HG02642 (cell line): ENCODE measurements at regions not wholly inside any gene's neighbourhood (a gene's known extent, or its start where the extent isn't known, plus 50 kb on each side); places are given as distances from the start of the nearest gene placed in this dataset.
"Not testable (repeated sequence)": the region's sequence is repeated elsewhere in the genome, so short reads cannot be mapped to it uniquely, and the experiment has no call there.

ENCODE experiments used
- ATAC-seq: cut with Tn5 transposase; IDR thresholded peaks from one replicate; pipeline ENCODE4 v1.9.1; 2021; ENCODE audit warnings: mild to moderate bottlenecking; ENCODE audit not compliant: unreplicated experiment, poor library complexity

DNA sequence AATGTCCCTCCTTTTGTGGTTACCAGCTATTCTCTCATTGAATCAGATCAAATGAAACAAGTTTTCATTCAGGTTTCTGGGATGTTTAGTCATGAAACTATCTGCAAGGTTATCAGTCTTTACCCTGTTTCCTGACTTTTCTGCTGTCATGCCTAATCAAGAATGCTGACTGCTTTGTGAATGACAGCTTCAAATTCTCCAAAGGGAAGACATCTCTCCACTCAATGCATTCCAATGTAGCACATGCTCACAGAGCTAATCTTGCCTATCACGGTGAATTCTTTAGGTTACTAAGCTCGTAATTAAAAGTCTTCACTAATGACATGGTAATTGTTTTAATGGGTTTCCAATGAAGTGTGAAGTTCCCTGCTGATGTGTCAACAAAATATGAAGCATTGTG, 1068.5 kb downstream of the PCDH7 start:
- ATAC-seq: no peak

DNA sequence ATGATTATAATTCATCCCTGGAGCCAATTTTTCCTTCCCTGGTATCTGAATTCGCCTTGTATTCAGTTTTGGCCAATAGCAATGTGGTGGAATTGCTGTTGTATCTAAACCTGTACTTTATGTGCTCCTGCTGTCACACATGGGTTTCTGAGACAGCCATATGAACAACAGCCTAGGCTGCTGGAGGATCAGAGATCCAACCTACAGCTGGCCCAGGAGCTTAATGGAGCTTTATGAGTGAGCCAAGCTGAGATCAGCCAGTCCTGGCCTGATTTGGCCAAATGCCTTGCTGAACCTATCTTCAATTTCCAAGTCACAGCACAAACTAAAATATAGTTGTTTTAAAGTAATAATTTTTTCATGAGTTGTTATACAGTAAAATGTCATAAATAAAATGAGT, 1071.5 kb downstream of the PCDH7 start:
- no peak for ATAC-seq

DNA sequence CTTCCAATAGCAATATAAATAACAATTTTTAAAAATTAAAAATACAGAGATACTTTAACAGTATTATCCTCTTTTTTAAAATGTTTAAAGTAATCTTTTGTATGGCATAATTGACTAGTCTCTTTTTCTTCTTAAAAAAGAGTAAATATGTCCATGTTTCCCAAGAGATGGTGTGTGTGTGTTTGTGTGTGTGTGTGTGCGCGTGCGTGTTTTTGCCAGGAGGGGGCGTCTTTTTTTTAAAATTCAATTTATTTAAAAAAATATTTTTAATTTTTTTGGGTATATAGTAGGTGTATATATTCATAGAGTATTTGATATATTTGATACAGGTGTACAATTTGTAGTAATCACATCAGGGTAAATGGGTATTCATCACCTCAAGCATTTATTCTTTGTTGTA, 1073.7 kb downstream of the PCDH7 start:
- no peak for ATAC-seq

DNA sequence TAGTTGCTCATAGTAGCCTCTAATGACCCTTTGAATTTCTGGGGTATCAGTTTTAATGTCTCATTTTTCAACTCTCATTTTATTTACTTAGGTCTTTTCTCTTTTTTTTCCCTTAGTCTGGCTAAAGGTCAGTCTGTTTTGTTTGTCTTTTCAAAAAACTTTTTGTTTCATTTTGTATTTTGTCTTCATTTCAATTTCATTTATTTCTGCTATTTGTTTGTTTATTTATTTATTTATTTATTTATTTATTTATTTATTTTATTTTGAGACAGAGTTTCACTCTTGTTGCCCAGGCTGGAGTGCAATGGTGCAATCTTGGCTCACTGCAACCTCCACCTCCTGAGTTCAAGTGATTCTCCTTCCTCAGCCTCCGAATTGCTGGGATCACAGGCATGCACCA, 1076.9 kb downstream of the PCDH7 start:
- not testable (repeated sequence) for ATAC-seq

DNA sequence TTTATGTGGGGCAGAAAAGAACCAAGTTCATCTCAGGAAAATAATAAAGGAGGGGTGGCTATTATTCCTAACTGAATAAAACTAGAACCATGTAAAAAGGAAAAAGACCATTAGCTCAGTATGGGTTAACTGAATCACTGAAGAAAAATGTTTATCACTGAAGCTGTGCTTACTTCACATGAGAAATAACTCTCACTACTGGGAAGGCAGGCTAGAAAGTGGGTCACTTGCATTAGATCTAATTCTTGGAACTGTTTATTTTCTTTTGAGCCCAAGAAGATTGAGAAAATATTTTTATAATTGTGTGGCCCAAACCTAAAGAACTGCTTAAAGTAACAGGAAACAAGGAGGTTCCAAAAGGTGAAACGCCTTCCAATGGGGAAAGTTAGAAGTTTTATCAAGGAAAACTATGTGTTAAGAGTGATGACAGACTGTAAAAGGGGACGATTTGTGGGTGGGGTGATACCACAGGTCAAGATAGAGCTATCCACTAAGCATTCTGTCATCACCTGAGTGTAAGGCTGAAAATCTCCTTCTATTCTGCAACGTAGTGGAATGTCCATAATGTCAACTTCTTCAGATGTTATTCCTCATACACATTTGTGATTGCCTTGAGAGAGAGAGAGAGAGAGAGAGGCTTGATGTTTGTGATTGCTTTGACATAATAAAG, 1083.5 kb downstream of the PCDH7 start:
- ATAC-seq: no peak

DNA sequence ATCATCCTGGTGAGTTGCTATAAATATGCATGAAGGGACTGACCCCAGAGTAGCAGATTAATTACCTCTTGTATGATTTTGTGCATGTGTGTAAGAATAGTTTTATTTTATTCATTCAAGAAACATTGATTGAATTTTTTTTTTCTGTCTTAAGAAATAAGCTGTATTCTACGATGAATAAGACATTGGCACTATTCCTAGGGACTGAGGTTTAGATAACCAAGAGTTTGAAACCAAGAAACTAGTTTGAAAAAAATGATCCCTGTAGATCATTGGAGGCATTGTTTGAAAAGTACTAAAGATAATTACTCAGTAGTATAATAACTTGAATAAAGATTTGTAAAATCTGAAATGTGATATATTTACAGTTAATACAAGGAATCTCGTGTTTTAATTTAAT, 1086.9 kb downstream of the PCDH7 start:
- ATAC-seq: no peak

DNA sequence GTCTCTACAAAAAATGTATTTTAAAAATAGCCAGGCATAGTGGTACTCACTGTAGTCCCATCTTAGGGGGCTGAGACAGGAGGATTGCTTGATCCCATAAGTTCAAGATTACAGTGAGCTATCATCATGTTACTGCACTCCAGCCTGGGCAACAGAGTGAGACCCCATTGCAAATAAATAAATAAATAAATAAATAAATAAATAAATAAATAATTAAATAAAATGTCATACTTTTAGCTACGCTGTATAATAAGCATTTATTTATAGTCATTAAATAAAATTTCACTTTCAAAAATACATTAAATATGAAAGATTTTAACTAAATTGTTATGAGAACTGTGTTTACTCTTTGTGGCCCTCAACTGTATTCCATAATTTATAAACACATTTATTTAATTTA, 1124.2 kb downstream of the PCDH7 start:
- ATAC-seq: no peak

DNA sequence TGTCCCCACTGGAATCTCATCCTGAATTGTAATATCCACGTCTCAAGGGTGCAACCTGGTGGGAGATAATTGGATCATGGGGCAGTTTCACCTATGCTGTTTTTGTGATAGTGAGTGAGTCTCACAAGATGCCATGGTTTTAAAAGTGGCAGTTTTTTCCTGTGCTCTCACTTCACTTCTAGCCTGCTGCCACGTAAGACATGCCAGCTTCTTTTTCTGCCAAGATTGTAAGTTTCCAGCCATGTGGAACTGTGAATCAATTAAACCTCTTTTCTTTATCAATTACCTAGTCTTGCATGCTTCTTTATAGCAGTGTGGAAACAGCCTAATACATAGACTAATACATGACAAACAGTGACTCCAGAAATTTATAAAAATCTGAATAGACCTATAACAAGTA, 1131.8 kb downstream of the PCDH7 start:
- ATAC-seq: no peak

DNA sequence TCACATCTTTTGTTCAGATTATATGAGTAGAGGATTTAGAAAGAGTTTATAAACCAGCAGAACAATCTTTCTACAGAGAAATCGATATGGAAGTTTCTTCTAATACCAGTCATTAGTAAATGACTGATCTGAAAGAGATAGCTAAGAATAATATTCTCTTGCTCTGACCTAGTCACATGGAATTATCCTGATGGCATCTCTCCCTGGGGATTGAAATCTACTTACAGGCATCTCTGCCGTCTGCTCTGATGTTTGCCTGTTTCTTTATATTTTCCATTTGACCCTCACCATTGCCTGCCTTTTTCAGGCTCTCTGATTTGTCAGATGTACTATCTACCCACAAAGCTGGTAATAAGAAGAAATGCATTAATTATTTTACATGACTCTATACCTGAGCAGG, 1157.3 kb downstream of the PCDH7 start:
- ATAC-seq: no peak

DNA sequence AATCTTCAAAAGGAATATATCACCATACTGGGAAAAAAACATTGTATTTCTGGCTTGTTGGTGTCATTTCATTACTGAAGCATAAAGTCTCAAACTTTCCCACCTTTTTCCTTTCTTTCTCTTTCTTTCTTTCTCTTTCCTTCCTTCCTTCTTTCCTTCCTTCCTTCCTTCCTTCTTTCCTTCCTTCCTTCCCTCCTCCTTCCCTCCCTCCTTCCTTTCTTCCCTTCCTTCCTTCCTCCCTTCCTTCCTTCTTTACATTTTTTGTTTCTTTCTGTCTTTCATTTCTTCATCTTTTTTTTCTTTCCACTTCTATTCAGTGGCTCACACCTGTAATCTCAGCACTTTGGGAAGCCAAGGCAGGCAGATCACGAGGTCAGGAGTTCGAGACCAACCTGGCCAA, 1160.7 kb downstream of the PCDH7 start:
- not testable (repeated sequence) for ATAC-seq

DNA sequence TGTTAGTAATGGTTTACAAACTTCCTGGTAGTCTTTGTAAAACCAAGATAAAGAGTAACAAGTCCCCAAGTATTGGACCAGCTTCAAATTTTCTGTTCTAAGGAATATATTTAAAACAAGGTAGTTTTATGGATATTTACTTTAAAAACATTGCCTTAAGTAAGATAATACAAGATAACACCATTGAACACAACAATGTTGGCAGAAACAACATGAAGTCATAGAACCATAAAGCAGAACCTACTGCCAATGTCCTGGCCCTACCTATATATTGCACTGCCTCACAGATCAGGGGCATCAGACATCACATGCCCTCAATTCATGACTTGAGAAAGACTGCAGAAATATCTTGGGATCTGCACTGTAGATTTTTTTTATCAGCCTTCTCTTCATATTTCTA, 1176.2 kb downstream of the PCDH7 start:
- no peak for ATAC-seq

DNA sequence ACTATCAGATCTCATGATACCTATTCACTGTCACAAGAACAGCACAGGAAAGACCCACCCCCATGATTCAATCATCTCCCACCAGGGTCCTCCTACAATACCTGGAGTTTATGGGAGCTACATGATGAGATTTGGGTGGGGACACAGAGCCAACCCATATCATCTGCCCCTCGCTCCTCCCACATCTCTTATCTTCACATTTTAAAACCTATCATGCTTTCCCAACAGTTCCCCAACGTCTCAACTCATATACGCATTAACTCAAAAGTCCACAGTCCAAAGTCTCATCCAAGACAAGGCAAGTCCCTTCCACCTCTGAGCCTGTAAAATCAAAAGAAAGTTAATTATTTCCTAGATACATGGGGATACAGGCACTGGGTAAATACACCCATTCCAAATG, 1185.2 kb downstream of the PCDH7 start:
- ATAC-seq: no peak

DNA sequence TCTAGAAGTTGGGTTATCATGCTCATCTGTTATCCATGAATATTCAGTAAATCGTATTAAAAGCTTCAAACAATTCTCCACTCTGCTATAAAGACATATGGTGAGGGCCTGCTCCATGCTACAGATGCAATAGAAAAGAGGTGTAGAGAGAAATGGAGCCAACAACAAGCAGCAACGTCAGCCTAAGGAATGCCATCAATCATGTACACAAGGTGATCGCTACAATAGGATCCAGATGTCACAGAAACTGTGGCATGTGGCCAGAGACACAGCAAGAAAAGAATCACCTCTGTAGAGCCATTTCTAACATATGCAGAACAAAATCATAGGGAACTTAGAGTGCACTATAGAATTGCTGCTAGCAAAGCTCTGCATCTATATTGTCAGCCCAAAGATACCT, 1188.1 kb downstream of the PCDH7 start:
- ATAC-seq: no peak

DNA sequence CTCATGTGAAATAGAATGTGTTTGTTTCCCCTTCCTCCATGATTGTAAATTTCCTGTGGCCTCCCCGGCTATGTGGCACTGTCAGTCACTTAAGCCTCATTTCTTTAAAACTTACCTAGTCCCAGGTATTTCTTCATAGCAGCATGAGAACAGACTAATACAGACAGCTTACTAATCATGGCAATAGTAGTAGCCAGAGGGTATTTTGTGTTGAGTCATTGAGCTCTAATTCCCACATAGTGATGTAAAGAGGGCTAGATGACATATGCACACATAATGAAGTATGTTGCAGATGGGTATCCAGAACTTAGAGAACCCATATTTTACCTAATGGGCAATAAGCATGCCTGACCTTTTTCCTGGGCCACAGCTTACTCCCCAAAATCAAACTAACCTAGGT, 1197.2 kb downstream of the PCDH7 start:
- ATAC-seq: no peak

DNA sequence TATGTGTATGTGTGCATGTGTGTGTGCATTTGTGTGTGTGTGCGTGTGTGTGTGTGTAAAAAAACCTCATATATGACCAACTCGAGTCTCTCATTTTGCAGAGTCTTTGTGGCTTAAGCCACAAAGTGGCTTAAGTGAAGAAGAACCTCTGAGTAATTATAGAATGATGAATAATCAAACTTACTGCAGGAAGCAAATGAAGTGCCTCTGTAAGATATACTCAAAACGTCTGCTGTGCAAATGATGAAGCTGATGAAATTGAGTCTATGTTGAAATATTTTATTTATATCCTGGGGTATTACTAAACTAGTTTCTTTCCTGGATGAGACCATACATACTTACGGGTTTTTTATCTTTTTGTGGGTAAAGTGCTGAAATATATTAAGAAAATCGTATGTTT, 1198.7 kb downstream of the PCDH7 start:
- ATAC-seq: no peak

DNA sequence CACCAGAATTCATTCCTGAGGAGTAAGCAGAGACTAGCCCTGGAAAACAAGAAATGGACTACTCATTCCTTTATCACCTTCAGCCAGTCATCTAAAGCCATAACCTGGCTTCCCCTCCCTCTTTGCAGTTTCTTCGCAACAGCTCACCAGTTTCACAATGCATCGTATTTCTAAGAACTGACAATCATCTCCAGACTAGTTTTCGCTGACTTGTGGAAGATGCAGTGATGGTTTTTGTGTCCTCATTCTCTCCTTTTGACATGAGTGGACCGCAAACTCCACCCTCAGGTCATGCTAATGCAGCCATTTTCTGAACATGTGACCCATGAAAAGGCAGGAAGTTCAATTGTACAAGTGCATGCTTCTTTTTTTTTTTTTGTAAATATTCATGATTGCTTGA, 1203.5 kb downstream of the PCDH7 start:
- no peak for ATAC-seq

DNA sequence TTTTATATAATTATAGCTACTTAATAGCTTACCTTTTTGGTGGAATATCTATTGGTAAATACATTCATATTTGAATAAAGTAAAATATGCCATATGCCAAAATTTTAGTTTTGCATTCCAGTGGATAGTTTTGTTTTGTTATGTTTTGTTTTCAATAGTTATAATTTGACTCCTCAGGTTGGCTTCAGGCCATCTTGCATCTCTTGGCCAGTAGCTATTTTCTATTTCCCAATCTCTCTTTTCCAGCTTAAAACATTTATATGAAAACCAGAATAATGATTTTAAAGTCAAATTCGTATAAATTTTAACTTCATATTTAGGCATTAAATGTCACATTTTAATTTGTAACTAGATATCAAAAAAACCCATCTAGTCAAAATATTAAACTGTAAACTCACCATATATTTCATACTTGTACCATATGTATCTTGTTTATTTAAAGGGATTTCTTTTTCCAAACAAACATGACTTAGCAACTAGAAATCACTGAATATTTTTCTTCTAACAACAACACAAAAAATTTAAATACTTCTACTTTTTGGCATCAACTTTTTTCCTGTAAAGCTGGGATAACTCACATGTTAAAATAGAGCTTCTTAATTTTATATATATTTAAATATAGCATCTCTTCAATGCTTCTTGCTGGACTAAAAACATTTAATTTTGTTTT, 1209.6 kb downstream of the PCDH7 start:
- ATAC-seq: no peak

DNA sequence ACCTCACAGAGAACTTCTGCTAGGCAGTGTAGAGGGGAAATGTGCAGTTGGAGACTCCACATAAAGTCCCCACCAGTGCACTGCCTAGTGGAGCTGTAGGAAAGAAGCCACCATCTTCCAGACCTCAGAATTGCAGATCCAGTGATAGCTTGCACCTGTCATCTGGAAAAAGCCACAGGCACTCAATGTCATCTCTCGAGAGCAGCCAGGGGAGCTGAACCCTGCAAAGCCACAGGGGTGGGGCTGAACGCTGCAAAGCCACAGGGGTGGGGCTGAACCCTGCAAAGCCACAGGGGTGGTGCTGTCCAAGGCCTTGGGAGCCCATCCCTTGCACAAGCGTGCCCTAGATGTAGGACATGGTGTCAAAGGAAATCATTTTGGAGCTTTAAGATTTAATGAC, 1226.3 kb downstream of the PCDH7 start:
- ATAC-seq: no peak

DNA sequence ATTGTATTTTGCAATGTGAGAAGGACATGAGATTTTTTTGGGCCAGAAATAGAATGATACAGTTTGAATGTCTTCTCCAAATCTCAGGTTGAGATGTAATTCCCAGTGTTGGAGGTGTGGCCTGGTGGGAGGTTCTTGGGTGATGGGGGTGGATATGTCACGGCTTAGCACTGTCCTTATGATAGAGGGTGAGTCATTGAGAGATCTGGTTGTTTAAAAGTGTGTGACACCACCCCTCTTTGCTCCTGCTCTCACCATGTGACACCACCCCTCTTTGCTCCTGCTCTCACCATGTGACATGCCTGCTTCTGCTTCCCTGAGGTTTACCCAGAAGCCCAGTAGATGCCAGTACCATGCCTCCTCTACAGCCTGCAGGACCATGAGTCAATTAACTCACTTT, 1226.9 kb downstream of the PCDH7 start:
- ATAC-seq: no peak

DNA sequence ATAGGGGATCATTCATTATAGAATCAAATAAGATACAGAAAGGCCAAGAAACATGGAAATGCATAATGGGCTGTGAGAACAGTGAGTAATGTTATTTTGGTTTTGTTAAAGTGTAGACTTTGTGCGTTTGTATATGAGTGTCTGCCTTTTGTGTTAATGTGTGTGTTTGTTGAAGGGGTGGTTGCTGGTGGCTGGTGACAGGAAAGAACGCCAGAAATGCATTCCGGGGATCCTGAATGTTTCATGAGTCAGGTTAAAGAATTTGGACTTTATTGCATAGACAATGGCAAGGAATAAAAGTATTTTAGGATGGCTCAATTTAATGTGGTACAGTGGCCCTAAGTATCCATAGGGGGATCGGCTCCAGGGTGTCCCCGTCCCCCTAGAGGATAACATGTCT, 1228.9 kb downstream of the PCDH7 start:
- ATAC-seq: no peak

DNA sequence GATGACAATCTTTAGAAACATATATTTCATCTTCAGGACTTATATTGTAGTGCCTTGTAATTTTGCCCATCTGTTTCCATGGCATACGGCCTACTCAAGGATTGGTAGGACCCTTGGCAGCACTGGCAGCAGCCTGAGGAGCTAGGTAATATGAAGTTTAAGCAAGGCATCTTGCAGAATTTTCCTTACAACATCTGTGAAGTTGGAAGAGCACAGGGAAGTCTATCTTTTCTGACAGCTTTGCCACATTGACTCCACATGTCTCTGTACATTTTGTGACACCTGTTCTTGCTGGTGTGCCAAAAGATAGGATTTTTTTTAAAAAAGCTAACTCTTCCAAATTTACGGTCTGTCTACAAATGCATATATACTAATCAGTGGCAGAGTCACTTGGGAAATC, 1235.2 kb downstream of the PCDH7 start:
- no peak for ATAC-seq

DNA sequence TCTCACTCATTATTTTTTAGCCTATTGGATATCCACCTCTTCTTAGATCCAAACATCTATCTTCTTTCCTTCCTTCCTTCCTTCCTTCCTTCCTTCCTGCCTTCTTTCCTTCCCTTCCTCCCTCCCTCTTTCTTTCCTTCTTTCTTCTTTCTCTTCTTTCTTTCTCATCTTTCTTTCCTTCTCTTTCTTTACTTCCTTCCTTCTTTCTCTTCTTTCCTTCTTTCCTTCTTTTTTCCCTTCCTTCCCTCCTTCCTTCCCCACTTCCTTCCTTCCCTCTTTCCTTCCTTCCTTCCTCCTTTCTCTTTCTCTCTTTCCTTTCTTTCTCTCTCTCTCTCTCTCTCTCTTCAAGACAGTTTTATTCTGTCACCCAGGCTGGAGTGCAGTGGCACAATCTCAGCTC, 1239.8 kb downstream of the PCDH7 start:
- ATAC-seq: no peak
